ENCODE measurements at regions not wholly inside any gene's neighbourhood (a gene's known extent, or its start where the extent isn't known, plus 50 kb on each side); places are given as distances from the start of the nearest gene placed in this dataset.
"Not testable (repeated sequence)": the region's sequence is repeated elsewhere in the genome, so short reads cannot be mapped to it uniquely, and the experiment has no call there.

DNA sequence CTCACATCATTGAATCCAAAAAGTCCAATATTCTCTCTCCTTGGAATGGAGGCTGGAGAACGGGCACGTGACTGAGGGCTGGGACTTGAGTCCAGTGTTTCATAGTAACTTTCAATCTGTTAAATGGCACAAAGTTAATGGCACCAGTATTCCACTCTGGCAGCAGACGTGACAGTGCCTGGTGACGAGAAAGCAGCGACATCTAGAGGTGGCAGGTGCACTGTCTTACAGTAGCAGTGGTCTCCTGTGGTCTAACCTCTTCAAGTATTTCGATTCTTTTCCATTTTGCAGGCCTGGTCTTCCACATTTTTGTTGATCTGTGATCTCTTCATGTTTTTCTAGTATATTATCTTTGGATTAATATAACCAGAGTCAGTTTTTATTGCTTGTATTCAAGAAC lies 107.1 kb downstream of the OXSM start:
- no peak for DNase-seq

DNA sequence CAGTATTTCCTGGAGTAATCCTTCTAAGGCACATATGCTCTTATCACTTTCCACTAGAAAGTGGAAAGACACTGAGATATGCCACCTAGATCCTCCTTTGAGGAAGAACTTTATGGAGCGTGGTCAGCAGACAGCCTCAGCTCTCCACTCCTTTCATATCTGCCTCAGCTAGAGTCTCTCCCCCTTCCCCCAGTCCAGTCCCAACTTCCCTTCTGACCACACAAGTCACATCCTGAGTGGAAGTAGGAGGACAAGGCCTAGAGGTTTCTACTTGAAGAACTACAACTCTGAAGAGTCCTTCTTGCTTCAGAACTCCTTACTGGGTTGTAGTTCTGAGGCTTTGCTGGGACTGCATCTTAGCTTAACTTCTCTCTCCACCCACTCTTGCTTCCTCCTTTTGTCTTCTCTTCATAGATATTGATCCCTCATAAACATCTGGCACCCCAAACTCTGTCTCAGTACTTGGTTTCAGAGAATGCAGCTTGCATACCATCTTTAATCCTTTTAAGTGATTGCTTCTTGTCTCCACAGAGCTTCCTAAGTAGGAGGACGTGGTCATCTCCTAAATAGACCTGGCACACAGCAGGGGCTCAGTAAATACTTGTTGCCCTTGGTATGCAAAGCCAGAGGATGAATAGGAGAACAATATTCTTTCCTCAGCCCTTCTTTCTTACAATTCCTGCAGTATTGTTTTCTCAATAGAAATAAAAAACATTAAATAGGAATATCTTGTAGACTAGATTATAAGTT lies 109.6 kb downstream of the OXSM start:
- DNase-seq: no peak

DNA sequence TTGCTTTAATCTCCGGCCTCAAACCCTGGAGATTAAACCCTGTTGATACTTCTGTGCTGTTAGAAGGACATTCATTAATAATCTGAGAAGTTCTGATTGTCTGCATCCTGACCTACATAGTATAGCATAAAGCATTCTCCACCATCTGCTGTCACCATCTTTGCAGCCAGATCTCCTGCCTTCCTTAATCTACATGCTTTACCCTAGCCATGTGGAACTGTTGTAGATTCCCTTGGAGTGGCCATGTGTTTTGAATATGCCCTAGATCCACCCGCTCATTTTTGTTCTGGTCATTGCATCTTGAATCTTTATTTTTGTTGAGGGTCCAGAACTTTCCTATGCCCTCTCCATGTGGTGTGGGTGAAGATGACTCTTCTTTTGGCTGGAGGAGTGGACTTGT lies 110.3 kb downstream of the OXSM start:
- DNase-seq: no peak

DNA sequence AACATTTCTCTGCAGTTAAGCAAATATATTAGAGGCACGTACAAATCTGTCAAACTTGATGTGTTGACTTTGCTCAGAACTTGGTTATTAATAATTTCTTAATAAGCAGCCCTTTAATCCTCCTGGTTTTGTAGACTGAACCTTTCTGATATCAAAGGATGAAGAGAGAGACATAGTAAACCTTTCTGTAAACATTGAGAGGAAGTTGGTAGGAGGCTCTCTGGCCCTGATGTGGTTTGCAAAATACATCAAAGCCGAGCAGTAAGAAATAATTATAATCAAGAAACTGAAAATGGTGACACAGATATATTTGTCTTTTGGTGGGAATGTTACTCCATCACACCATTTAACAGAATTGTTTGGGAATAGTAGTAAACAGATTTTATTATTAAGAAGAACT lies 111.9 kb downstream of the OXSM start:
- DNase-seq: no peak

DNA sequence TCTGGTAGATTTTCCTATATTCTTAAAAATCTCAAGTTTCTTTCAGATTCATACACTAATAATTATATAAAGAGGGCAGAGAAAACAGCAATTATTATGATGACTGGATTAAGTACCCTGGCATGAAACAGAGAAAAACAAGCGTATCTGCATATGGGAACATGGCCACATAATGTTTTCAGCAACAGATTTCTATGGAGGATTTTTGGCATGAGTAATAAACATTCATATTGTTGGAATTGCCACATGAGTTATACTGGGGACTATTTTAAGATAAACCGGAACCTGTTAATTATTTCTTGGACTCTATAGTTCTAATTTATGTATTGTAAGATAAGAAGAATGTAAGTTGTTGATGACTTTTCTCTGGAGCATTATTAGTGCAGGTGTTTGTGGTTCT lies 112.7 kb downstream of the OXSM start:
- no peak for DNase-seq

DNA sequence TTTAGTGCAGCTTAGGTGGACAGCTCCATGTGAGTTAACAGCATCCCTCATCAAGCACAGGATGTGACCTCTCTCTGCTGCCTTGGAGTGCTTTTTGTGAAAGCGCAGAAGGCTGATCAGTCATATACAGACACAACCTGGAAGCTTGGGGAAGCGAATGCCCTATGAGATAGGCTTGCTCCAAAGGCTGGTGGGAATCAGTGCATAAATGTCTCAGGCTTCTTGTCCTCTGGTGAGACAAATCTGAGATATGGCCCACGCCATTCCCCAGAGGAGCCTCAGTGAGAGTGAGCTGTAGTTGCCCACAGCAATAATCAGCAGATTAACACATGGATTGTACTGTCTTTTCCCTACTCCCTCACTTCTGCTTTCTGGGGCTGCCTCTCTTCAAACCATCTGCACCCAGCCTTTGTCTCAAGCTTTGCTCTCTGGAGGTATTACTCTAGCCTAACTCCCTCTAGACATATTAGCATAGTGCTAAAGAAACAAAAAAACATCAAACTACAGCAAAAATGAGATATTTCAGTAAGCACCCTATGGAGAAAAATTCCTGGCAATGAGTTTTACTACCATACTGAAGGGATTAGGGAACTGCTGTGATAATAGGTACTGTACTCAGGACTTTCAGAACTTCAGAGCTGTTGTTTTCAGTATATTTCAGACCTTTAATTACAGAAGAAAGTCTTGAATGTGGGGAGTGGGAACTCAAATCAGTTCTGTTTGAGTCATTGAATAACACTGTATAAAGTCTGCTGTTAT lies 113.7 kb downstream of the OXSM start:
- DNase-seq: no peak

DNA sequence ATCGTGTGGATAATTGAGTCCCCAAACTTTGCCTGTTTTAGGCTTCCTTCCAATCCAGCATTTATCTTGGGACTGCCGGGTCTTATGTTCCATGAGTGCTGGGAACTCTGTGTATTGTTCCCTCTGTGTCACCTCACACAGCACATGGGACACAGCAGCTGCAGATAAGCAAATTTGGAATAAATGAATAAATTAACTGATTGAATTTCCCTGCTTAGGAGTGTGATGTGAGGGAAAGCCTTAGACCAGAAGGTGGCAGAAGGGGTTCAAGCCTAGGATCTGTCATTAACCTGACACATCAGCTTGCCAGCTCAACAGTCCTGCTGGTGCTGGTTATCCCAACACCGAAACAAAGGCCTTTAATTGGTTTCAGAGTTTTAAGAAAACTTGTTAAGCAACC lies 114.3 kb downstream of the OXSM start:
- no peak for DNase-seq

DNA sequence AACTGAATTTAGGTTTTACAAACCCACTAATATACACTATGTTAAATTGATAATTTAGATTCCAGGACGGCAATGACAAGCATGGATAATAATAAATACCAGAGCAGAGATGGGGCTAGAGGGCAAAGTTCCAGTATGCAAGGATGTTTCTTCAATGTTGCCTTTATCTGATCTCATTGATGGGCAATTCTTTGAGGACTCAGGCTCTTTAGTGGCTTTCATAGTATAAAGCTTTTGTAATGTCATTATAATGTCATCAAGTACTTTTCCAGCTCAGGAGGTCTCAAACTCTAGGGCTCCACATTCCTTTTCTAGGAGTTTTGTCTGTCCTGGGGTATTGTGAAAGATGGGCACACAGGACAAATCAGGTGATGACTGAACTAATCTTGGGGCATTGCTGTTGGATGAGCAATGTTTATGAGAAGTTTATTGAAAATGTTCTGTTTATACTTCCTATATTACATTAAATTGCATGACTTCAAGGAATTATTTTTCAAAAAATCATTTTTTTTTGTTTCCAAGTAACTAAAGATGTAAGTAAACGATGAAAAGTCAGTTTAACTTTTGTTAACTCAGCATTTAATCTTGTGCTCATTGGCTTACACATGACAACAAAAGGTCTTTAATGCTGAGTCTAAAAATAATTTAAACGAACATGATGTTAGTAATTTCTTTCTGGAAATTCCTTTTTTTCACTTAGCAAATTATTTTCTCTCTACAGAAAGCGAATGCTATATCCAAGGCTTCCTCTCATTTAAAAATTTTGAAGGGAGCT lies 116.4 kb downstream of the OXSM start:
- DNase-seq: no peak

DNA sequence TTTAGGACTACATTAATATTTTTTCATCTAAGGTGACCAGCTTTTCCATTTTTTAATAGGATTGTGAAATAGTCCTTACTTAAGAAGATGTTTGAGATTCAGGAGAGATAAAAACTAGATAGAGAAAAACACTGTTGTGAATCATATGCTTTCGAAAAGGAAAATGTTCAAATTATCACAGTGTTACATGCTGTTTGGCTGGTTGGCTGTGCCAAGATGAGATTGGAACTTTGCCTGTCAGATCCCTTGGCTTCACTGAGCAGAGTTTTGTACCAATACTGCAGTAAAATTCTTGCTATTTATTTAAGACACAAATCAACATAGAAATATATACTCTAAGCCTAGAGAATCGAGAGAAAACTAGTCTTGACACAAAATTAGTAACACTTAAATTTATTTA lies 117.2 kb downstream of the OXSM start:
- DNase-seq: no peak

DNA sequence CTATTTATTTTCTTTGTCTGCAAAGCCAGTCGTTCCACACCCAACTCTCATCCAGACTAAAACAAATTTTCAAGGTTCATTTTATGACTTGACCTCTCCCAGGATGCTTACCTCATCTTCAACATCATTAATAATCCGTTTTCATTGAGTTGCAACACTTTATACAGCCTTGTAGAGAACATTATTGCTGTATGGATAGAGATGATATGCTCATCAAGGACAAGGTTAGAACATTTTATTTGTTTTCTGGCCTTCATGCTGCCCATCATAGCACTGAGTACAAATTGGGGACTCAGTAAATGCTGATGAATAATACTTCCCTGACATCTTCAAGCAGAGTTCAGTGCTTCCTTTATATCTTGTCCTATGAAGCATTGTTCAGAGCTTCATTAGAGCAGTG lies 120.2 kb downstream of the OXSM start:
- DNase-seq: no peak

DNA sequence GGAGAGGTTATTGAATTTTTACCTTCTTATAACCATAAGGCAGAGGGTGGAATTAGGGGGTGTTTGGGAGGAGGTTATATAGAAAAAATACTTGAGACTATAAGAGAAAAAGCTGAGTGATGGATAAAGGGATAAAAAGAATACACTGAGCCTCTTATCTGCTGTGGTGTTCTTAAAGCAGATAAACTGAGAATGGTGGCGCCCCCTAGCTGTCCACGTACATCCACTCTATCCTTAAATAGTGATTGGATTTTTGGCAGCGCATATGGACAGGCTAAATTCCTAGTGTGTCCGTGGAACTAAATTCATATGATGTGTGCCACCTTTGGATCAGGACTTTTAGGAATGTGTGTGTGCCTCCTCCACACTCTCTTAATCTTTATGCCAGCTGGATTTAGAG lies 121.1 kb downstream of the OXSM start:
- no peak for DNase-seq

DNA sequence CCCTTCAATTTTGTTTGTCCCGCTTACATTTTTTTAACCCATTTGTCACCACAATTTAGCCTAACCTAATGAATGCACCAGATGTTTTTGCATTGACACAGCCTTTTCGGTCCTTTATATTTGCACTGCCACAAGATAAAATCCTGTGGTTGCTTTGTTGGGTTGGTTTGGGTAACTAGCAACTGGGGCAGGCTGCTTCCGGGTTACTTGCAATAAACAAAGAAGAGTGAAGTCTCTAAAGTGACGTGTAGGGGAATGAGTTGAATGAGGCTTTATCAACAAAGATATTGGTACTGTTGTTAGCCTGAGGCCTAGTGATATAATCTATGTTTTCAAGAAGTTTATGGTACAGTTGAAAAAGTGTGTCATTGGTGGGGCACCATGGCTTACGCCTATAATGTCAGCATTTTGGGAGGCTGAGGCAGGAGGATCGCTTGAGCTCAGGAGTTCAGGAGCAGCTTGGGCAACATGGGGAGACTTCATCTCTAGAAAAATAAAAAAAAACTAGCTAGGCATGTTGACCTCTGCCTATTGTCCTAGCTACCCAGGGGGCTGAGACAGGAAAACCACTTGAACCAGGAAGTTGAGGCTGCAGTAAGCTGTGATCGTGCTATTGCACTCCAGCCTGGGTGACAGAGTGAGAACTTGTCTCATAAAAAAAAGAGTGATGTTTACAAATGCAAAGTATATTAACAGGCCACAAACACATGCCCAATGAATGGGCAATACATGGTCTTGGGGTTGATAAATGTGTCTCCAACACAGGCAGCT lies 121.8 kb downstream of the OXSM start:
- no peak for DNase-seq

DNA sequence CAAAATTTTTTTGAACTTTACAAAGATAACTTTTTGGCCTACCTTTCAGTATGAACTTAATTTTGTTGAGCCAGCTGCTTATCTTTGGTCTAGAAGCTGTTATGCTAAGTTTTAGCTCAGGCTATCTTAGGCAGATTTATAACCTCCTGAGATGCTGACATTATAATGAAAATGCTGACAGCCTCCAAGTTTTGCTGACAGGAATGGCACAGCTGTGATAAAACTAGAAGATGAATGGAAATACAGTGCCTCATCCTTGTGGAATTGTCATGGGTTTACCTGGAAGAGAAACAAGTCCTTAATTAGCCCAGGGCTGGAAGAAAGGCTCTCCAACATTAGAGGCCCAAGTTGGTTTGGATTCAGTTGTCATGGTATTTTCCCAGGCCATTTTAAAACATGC lies 123.3 kb downstream of the OXSM start:
- DNase-seq: no peak

DNA sequence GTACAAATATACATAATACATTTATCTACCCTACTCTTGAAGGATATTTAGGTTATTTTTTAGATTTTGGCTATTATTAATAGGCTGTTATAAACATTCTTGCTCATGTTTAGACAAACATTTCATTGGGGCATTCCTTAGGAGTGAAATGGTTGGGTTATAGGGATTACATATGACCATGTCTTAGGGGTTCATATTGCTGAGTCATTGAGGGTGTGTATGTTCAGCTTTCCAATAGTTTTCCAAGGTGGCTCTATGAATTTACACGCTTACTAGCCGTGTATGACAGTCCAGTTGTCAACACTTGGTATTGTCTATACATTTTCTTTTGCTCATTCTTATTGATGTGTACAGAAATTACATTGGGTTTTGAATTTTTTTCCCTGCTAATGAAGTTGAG lies 125.8 kb downstream of the OXSM start:
- no peak for DNase-seq

DNA sequence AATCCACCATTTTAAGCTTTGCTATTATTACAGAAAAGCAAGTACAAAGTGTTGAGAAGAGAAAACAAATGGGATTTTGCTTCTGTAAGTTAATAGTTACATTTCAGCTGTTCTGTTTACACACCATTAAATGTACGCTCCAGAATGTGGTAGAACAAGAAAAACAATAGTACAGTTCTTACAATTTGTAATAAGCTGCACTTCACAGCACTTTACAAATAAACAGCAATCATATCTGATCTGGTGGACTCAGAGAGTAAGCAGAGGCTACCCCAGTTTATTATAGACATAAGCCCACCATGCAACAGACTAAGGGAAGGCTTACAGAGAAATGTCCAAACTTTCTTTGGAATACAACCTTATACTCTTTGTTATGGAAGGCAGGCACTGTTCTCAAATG lies 126.4 kb downstream of the OXSM start:
- DNase-seq: no peak

DNA sequence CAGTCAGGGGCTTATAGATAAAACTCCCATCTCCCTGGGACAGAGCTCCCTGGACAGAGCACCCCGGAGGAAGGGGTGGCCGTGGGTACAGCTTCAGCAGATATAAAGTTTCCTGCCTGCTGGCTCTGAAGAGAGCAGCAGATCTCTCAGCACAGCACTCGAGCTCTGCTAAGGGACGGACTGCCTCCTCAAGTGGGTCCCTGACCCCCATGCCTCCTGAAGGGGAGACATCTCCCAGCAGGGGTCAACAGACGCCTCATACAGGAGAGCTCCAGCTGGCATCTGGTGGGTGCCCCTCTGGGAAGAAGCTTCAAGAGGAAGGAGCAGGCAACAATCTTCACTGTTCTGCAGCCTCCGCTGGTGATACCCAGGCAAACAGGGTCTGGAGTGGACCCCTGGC lies 142.1 kb downstream of the OXSM start:
- not testable (repeated sequence) for DNase-seq

DNA sequence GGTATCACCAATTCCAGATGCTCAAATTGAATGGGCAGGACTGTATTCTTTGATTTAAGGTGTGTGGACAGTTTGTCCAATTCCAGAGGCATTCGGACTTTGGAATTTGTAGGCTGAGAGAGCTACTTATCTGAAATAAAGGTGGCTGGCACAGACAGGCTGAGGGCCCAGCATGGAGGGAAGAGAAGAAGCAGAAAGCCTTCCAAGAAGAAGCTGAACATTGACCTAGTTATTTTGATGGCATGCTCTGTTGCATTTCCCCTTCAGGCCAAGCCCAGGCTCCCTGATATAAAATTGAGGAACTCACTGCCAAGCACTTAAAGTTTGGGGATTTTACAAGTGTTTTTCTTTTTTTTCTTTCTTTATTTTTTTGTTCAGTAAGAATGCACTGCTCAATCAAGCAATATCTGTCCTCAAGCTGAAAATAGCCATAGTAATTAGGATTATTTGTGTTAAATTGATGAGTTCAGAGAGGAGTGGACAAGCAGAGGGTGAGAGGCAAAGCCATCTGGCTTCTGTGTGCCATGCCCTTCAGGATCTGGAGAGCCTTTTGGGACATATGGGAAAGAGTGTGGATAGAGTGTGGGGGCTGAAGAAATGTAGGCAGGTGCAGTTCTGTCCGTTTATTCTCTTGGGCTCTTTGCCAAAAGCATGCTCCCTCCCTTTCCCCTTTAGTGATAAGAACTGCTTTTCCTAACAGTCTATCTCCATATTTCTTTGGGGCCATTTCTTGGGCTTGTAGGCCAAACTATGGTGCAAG lies 148.9 kb downstream of the OXSM start:
- DNase-seq: no peak

DNA sequence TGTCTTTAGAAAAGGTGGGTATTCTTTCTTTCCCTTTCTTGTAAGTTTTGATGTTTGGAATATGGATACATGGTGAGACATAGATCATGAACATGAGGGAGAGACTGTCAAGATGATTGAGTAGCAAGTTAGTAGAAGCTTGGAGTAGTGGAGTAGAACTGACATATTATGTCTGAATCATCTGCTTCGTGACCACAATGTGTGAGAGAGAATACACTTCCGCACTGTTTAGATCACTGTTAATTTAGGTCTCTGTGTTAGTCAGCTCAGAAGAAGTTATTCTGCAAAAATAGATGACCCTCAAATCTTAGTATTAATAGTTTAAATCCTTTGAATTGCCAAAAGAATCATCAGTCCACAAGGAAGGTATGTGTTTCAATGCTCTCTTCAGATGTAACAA lies 151.0 kb downstream of the OXSM start:
- no peak for DNase-seq

DNA sequence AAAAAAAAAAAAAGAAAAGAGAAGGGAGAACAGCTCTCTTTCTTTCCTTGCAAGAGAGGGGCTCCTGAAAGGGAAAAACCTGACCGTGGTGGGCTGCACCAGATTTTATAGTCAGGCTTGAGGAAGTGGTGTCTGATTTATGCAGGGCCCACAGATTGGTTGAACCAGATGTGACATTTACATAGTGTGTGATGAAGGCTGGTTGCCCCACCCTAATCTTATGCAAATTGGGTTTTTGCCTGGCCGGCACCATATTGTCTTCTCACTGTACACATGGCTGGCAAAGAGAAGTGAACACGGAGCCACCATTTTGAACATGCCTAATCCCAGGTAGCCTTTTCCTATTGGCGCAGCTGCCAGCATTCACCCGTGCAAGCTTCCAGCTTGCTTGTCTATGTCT lies 154.4 kb downstream of the OXSM start:
- no peak for DNase-seq

DNA sequence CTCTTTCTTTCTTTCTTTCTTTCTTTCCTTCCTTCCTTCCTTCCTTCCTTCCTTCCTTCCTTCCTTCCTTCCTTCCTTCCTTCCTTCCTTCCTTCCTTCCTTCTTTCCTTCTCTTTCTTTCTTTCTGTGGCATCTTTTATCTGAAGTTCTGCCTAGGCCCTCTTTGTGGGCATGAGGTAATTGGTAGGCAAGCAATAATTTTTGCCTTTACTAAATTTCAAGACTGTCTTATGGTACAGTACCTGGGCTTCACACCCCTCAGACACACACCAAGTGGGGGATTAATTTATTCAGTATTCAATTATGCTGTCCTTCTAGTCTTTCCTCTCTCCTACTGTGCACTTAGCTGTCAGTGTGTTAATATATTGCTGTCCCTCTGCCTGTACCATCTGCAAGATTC lies 155.5 kb downstream of the OXSM start:
- DNase-seq: no peak

DNA sequence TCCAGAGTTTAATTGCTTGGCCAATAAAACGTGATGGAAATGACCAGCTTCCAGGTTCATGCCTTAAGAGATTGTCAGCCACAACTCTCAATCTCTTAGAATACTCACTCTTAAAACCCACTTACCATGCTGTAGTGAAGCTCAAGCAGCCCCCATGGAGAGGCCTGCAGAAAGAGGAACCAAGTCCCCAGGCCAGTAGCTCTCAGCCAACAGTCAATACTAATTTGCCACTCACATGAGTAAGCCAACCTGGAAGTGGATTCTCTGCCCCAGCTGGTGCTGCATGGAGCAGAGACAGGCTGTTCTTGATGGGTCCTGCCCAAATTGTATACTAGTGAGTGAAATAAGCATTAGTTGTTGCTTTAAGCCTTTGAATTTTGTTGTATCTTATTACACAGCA lies 155.9 kb downstream of the OXSM start:
- DNase-seq: no peak

DNA sequence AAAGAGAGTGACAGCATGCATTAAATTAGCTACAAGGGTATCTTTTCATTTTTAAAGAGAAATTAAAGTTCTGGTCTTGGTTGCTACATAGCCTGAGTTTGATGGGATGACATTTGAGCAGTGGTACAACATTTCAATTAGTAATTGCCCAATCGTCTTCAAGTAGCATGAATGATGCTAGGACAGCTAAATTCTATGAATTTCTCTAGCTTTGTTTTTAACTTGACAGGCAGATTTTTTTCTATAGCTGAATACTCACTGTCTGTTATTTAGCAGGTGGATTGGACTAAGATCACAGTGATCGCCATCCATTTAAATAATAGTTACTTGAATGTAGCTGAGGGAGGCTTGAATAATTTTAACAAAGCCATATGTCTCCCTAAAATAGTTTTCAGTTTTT lies 162.2 kb downstream of the OXSM start:
- no peak for DNase-seq
